Activated CD4-positive, alpha-beta T cell treated with anti-CD3 and anti-CD28 coated beads for 4 hours (primary cell): ENCODE measurements at regions not wholly inside any gene's neighbourhood (a gene's known extent, or its start where the extent isn't known, plus 50 kb on each side); places are given as distances from the start of the nearest gene placed in this dataset.
"Not testable (repeated sequence)": the region's sequence is repeated elsewhere in the genome, so short reads cannot be mapped to it uniquely, and the experiment has no call there.

ENCODE experiments used
- DNase-seq, 2 donors: peaks; one replicate each; pipeline ENCODE4 v3.0.0-alpha.2; 2020

DNA sequence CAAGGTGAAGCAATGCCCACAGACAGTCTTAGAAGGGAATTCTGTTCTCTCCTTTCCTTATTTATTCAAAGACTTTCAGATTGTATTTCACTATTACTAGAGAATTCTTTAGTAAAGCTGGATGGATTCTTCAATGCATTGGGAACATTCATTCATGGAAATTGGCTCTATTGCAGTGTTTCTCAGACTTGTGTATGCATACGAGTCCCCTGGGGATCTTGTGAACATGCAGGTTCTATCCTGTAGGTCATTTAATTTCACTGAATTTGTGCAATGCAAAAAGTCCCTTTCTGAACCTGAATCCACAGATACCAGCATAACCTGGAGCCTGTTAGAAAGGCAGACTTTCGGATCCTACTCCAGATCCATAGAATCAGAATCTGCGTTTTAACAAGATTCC is 160.9 kb upstream of the AHI1 start:
- no peak for DNase-seq

- DNase-seq, result no peak
Measured at GRCh38 chr6:135658916-135659315, 161.4 kb upstream of the AHI1 start.

- no peak for DNase-seq
Measured at GRCh38 chr6:135664527-135664926, 167.0 kb upstream of the AHI1 start.

DNA sequence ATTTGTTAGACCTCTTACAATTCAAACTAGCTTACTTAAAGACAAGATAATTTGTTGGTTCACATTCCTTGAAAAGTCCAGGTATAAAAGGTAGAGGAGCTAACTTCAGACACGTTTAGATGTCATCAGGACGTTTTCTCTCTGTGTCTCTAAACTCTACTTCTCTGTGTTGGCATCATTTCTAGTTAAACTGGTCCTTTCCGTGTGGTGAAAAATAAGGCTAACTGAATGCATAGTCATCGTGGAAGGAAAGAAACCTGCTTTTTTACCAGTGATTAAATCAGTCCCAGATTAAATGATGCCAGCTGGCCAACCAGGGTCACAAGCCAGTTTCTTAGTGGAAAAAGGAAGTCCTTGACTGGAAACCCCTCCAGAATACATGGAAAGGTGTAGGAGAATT is 168.4 kb upstream of the AHI1 start:
- no peak for DNase-seq

DNA sequence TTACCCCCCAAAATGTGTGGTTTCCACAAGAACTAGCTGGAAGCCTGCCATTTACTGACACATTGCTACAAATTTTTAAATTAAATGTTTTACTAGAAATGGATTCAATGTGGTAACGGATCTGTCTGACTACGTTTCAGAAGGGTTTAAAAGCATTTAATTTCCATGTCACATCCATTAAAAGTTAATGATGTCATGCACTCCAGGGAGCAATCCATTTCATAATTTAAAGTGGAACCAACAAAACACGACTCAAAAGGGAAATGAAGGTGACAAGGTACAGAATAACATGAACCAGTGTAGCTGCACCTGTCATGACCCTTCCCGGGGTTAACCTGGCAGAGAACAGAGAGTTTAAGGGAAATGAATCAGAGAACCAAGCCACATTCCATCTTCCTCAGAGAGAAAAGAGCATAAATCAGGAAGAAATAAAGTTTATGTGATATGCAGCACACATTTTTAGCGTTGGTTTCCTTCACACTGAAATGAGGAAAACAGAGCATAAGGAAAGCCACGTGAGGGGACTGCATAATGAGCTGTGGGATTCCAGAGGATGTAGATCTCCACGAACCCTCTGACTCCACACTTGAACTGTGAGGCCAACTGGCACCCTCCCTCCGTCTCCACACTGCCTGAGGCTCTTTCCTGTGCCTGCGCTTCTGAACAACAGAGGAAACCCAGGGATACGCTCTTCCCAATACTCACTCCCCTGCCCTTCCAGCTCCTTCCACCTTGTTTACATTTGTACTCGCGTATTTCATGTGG is 170.3 kb upstream of the AHI1 start:
- no peak for DNase-seq

DNA sequence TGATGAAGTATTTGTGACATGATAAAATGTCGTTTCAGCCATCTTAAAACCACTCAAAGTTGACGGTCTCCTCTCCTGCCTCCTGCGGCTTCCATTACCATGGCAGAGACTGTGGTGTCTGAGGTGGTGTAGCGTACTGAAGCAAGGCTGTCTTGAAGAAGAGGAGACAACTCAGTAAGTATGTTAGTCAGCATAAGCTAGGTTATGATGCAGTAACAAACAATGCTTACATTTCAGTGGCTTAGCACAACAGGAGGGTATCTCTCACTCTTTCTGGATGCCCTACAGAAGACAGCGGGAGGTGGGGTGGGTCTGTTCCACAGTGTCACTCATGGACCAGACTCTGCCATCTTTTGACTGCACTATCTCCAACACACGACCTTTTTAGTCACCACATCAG is 174.7 kb upstream of the AHI1 start:
- DNase-seq, result no peak

GRCh38 chr6:135673501-135674309 is 176.2 kb upstream of the AHI1 start:
- DNase-seq, result no peak

- no peak for DNase-seq
Measured at GRCh38 chr6:135675026-135675425, 176.5 kb upstream of the PDE7B start.

DNA sequence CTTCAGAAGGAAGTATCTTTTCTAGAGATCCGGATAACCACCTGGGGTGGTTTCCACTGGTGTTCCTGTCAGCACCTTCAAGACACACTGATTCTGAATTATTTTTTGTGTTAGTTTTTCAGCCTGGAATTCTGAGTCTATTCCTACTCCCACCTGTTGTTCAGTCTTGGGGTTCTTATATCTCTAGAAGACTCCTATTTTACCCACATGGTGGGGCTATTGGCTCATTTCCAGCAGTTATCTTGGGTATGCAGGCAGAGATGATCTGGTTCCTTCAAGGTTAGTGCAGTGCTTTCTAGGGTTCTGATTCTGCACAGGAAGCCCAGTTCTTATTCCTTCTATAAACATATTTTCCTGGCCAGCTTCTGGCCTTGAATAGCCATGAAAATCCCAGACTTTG is 175.6 kb upstream of the PDE7B start:
- peak; percentile 31 to 47 for DNase-seq

- DNase-seq, result no peak
Measured at GRCh38 chr6:135680964-135681913, 170.3 kb upstream of the PDE7B start.

GRCh38 chr6:135686784-135687301 is 164.7 kb upstream of the PDE7B start:
- DNase-seq, result no peak

GRCh38 chr6:135688476-135688875 is 163.0 kb upstream of the PDE7B start:
- DNase-seq, result not testable (repeated sequence)

DNA sequence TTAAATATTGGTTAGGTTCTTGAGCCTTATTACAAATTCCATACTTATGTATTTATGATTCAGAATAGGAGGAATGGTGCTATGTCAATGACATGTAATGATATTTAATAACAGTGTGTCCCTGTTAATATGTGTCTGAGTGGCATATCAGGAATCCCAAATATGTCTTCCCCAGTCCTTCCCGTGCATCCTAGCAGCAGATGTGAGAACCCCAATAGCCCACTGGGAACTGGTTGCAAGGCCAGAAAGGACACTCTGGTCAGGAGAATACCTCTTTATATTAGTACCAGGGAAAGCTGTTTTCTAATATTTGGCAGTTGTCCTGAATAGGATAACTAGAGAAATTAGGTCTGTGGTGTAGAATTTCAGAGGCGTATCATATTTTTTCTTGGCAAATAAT is 159.1 kb upstream of the PDE7B start:
- DNase-seq, result no peak

DNA sequence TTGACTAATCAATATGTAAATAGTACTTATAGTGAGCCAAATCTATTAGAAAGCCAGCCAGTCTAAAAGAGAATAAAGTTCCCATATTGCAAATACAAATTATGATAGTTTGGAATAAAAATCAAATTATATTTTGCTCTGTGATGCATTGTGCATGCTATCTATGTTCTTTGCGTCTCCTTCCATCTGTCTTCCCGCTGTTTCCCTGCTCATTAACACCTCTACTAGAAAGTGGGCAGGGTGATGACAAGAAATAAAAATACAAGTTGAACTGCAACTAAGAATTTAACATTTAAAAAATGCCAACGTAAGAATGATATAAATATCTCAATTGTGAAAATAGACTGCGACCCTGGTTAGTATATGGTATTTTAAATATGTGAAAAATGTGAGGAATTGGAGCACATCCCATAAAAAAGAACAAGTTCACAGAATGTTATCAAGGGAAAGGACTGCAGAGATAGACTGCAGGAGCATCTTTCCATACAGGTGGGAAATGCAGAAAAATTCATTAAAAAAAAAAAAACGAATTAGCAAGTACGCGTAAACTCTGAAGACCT is 157.6 kb upstream of the PDE7B start:
- DNase-seq, result no peak

DNA sequence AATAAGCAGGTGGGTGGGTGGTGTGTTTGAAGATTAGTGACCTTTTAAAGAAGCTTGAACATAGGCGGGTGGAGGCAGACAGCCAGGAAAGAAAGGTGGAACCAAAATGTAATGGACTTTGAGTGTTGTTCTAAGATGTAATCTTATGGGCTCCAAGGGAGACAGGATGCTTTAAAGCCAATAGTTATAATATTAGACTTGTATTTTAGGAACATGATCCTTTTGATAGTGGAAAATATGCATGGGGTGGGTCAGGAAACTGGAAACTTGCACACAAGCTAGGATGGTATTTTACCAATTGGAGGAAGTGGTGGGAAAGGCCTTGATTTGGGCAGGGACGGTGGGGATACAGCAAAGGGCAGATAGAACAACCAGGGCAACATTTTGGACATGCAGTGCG is 151.8 kb upstream of the PDE7B start:
- DNase-seq, result no peak

DNA sequence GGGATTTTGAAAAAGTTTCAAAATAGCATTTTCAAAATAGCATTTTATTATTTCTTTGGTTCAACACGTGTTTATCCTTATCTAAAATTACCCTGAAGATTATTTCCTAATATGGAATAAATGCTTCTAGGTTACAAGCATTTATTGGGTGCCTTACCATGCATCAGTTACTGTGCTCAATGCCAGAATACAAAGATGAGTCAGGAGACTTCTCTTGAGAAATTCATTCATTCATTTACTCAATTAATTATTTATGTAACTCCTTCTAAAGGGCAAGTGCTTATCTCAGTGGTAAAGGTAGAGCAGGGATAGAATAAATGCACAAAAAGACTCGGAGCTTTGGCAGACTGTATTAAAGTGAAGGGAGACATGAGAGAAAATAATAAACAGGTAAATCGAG is 150.1 kb upstream of the PDE7B start:
- DNase-seq, result no peak

GRCh38 chr6:135703007-135703406 is 148.5 kb upstream of the PDE7B start:
- DNase-seq, result no peak

DNA sequence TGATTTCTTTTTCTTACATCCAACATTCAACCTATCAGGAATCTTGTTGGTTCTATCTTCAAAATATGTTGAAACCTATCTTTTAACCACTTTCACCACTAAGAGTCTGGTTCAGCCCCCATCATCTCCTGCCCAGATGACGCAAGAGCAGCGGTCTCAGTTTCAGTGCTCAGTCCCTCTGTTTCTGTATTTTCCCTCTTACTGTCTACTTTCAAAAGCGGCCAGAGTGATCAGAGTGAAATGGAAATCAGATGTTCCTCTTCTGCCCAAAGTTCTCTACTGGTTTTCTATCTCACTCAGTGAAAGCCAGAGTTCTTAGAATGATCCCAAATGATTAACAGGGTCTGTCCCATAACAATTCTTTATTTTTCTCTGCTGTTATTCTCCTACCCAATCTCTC is 147.9 kb upstream of the PDE7B start:
- DNase-seq, result no peak

GRCh38 chr6:135707426-135707825 is 144.1 kb upstream of the PDE7B start:
- DNase-seq, result no peak

- DNase-seq, result no peak
Measured at GRCh38 chr6:135710042-135710441, 141.5 kb upstream of the PDE7B start.

DNA sequence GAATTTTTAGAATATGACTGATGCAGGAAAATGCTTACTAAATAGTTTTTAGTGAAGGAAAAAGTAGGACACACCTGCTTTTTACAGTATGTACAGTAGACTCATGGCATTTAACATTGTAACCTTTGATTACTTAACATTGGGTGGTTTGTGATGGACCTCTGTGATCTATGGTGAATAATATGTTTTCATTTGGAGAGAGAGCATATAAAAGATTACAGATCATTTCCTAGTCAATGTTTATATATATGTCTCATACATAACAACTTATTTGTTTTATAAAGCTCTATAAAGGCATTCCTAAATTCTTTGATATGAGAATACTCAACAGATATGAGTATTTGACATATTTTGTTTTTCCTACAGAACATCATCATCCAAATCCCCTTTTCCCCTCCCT is 129.3 kb upstream of the PDE7B start:
- DNase-seq, result no peak

DNA sequence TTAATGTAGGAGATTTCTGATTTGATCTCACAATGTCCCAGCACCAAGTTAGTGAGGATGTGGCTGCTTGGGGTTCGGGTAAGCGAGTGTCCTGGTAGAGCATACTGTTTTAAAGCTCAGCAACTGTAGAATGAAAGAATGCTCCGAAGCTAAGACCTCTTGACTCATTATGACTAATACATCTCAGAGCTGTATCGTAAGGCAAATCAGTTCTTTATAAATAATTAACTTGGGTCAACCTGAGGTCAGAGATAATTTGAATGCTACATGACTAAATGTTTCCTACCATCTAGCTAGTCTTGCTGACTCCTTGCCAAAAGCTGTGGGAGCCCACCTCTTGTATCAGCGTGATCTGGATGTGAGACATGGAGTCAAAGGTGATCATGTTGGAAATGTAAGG is 128.8 kb upstream of the PDE7B start:
- no peak for DNase-seq

- DNase-seq, result no peak
Measured at GRCh38 chr6:135728589-135728988, 122.9 kb upstream of the PDE7B start.
